ENCODE measurements at regions not wholly inside any gene's neighbourhood (a gene's known extent, or its start where the extent isn't known, plus 50 kb on each side); places are given as distances from the start of the nearest gene placed in this dataset.

GRCh38 chr3:148460686-148461085 is 237.0 kb upstream of the AGTR1 start:
- ChIA-PET POLR2A (no interaction called here), CTCF (interaction anchor here (1.0 to 1.3 kb wide), 2 partner anchors 81 to 152 kb away, joined by 4 read pairs; no protein-coding TSS in a partner anchor)
- DNase-seq (ENCODE audit: low read depth, low spot score) = no peak

GRCh38 chr3:148464246-148464645 is 233.5 kb upstream of the AGTR1 start:
- no peak overlapping the region for H3K4me3 ChIP-seq (ENCODE audit: low read depth, low read length)
- DNase-seq (ENCODE audit: low read depth, low spot score) = no peak
- ChIA-PET CTCF (interaction anchor here (0.7 to 1.0 kb wide), 2 partner anchors 86 to 255 kb away, joined by 3 read pairs; no protein-coding TSS in a partner anchor), POLR2A (no interaction called here)
- no peak for TF ChIP-seq CTCF (IDR thresholded peaks at IDR 0.05; ENCODE audit: insufficient read depth, low read length, missing control alignments)

More at GRCh38 chr3:148460686-148461085, 237.0 kb upstream of the AGTR1 start:
- no peak overlapping the region for H3K4me3 ChIP-seq (ENCODE audit: low read depth, low read length)
- no peak for TF ChIP-seq CTCF (IDR thresholded peaks at IDR 0.05; ENCODE audit: insufficient read depth, low read length, missing control alignments)

- ChIA-PET CTCF (no interaction called here), POLR2A (no interaction called here)
- no peak overlapping the region for H3K4me3 ChIP-seq (ENCODE audit: low read depth, low read length)
- no peak for TF ChIP-seq CTCF (IDR thresholded peaks at IDR 0.05; ENCODE audit: insufficient read depth, low read length, missing control alignments)
- no peak for DNase-seq (ENCODE audit: low read depth, low spot score)
Observed at GRCh38 chr3:148466143-148466542, 231.6 kb upstream of the AGTR1 start.

GRCh38 chr3:148466980-148467740 is 230.5 kb upstream of the AGTR1 start:
- no peak for DNase-seq (ENCODE audit: low read depth, low spot score)
- TF ChIP-seq CTCF (IDR thresholded peaks at IDR 0.05; ENCODE audit: insufficient read depth, low read length, missing control alignments) = no peak
- no peak overlapping the region for H3K4me3 ChIP-seq (ENCODE audit: low read depth, low read length)
- ChIA-PET CTCF (no interaction called here), POLR2A (no interaction called here)

- POLR2A ChIA-PET = no interaction called here
- CTCF ChIA-PET = no interaction called here
- TF ChIP-seq CTCF (IDR thresholded peaks at IDR 0.05; ENCODE audit: insufficient read depth, low read length, missing control alignments) = no peak
- H3K4me3 ChIP-seq (ENCODE audit: low read depth, low read length) = no peak overlapping the region
- no peak for DNase-seq (ENCODE audit: low read depth, low spot score)
Observed at GRCh38 chr3:148477375-148477774, 220.3 kb upstream of the AGTR1 start.

GRCh38 chr3:148493631-148494030 is 204.1 kb upstream of the AGTR1 start:
- POLR2A ChIA-PET = no interaction called here
- CTCF ChIA-PET = no interaction called here
- H3K4me3 ChIP-seq (ENCODE audit: low read depth, low read length) = no peak overlapping the region
- no peak for TF ChIP-seq CTCF (IDR thresholded peaks at IDR 0.05; ENCODE audit: insufficient read depth, low read length, missing control alignments)
- DNase-seq (ENCODE audit: low read depth, low spot score) = no peak

Measured in AG04449 (cell line).